Thyroid gland (tissue), 4 donors: ENCODE measurements at regions not wholly inside any gene's neighbourhood (a gene's known extent, or its start where the extent isn't known, plus 50 kb on each side); places are given as distances from the start of the nearest gene placed in this dataset.

Source experiments
- DNase-seq, 2 donors: peaks; one replicate each; pipeline ENCODE4 v3.0.0-alpha.2; 2019
- H3K27ac ChIP-seq, 3 donors: fragments of 200-600 bp; sonication (generic); 1 replicate in 2 of 3; 2 replicates in 1 of 3; pipeline ENCODE4 v1.5.1; 2016 to 2019; ENCODE audit warnings: mild to moderate bottlenecking in 1 of 3, moderate library complexity in 1 of 3
- H3K27me3 ChIP-seq: fragments of 200-600 bp; sonication (generic); one replicate; pipeline ENCODE4 v1.5.1; 2019
- H3K36me3 ChIP-seq, 2 donors: fragments of 200-600 bp; sonication (generic); one replicate each; pipeline ENCODE4 v1.5.1; 2016 to 2019
- H3K4me1 ChIP-seq, 2 donors: fragments of 200-600 bp; sonication (generic); one replicate each; pipeline ENCODE4 v1.5.1; 2017 to 2019
- H3K4me3 ChIP-seq, 3 donors: fragments of 200-600 bp; sonication (generic); replicated peaks in 1 of 3; 1 replicate in 2 of 3; 2 replicates in 1 of 3; pipeline ENCODE4 v1.5.1; 2016; ENCODE audit warnings: mild to moderate bottlenecking in 1 of 3
- H3K9me3 ChIP-seq: fragments of 200-600 bp; sonication (generic); one replicate; pipeline ENCODE4 v1.5.1; 2017
- POLR2A ChIP-seq, 2 donors: fragments of 450-650 bp; IDR thresholded peaks; one replicate each; pipeline ENCODE4 v1.6.1; 2017; ENCODE audit warnings: antibody characterized with exemption in 2 of 2, mild to moderate bottlenecking in 2 of 2, moderate library complexity in 1 of 2
- WGBS, 2 donors: methylation state at CpG; one replicate each; pipeline ENCODE4 v1.1.5; 2017; 5-methylcytosine and 5-hydroxymethylcytosine counted together
- intact Hi-C: fragments of 100-400 bp; cut with DNase I; formaldehyde crosslinking; loops from one replicate; pipeline ENCODE4 v1.15.1; 2023
- TF ChIP-seq, protein P1 (sequence below), 6 experiments: fragments of 200-600 bp in 3 of 6; fragments of 450-650 bp in 3 of 6; sonication (generic) in 3 of 6; IDR thresholded peaks; one replicate each; pipeline ENCODE4 v1.5.1; 2016 to 2019; ENCODE audit warnings: antibody characterized with exemption in 6 of 6, mild to moderate bottlenecking in 2 of 6, inconsistent platforms in 1 of 6, moderate library complexity in 1 of 6

DNA sequence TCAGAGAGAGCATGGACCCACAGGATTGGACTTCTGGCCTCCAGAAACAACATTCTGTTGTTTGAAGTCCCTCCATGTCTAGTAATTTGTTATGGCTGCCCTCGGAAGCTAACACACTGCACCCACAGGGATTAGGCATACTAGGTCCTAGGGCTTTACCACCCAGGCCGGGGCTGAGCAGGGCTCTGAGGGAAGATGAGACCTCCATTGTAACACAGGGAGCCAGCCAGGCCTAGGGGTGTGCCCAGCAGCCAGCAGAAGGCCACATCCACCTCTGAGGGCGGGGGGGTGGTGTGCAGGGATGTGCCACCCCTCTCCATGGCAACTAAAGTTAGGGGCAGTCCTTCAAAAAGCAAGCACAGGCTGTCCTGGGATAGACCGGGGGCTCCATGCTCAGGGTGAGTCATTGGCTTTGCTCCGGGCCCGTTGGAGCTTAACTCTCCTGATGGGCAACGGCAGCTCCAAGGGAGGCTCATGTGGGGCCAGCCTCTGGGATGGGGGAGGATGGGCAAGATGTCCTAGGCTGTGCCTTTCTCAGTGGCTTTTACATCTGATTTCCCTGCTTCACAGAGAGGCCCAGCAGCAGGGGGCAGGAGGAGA is 96.6 kb upstream of the GPR26 start:
- Histone ChIP-seq H3K27me3 (no peaks in the 10 kb centered on the region), H3K4me1 (no peaks in the 10 kb centered on the region), H3K36me3 (no peaks in the 10 kb centered on the region), H3K27ac (no peak overlapping the region), H3K4me3 (no peak overlapping the region), H3K9me3 (no peaks in the 10 kb centered on the region)
- intact Hi-C loops = no loop called here
- WGBS, 2 donors = 73 to 76% methylated on average over 5 to 7 of the region's 7 CpGs
- no peak for DNase-seq
- no peak for TF ChIP-seq POLR2A (IDR thresholded peaks at IDR 0.05)
- TF ChIP-seq, protein P1, sequence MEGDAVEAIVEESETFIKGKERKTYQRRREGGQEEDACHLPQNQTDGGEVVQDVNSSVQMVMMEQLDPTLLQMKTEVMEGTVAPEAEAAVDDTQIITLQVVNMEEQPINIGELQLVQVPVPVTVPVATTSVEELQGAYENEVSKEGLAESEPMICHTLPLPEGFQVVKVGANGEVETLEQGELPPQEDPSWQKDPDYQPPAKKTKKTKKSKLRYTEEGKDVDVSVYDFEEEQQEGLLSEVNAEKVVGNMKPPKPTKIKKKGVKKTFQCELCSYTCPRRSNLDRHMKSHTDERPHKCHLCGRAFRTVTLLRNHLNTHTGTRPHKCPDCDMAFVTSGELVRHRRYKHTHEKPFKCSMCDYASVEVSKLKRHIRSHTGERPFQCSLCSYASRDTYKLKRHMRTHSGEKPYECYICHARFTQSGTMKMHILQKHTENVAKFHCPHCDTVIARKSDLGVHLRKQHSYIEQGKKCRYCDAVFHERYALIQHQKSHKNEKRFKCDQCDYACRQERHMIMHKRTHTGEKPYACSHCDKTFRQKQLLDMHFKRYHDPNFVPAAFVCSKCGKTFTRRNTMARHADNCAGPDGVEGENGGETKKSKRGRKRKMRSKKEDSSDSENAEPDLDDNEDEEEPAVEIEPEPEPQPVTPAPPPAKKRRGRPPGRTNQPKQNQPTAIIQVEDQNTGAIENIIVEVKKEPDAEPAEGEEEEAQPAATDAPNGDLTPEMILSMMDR (IDR thresholded peaks at IDR 0.05) = no peak

DNA sequence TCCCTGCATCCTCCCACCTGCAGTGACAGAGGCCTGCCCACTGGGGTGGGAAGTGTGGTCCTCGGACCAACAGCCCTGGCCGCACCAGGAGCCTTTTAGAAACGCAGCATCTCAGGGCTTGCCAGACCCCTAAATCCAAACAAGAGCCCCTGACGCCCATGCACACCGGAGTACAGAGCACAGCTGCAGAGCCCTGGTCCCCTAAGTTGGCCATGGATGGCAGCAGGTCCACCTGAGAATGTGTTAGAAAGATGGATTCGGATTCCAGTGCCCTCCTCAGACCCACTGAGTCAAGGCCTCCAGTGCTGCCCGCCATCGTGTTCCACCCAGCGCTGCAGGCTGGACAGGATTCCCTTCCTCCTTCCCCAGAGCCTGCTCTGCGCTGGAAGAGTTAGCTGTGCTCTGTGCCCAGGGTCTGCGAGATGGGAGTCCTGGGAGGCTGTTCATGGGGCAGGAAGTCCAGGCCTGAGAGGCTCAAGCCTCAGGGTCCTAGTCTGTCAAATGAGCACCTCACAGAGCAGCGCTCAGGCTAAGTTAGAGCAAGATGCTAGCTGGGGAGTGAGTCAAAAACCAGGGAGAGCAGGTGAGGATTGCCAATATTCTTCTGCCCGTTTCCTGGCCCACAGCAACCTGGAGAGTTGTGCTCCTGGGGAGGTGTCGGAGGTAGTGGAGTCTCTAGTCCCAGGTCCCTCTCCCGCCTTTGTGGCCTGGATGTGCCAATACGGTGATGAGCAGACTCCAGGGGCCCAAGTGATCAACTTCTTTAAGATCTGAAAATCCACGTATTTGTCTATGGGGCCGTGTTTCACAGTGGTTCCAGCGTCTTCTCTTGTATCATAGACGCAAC is 95.9 kb upstream of the GPR26 start:
- H3K36me3 ChIP-seq = no peaks in the 10 kb centered on the region
- no peak for DNase-seq
- H3K4me3 ChIP-seq = no peak overlapping the region
- intact Hi-C loops = no loop called here
- H3K27me3 ChIP-seq = no peaks in the 10 kb centered on the region
- no peaks in the 10 kb centered on the region for H3K4me1 ChIP-seq
- H3K27ac ChIP-seq = no peak overlapping the region
- H3K9me3 ChIP-seq = no peaks in the 10 kb centered on the region
- TF ChIP-seq POLR2A (IDR thresholded peaks at IDR 0.05) = no peak
- TF ChIP-seq, protein P1 (IDR thresholded peaks at IDR 0.05) = no peak
- 82 to 91% methylated on average over 14 to 17 of the region's 20 CpGs for WGBS, 2 donors

DNA sequence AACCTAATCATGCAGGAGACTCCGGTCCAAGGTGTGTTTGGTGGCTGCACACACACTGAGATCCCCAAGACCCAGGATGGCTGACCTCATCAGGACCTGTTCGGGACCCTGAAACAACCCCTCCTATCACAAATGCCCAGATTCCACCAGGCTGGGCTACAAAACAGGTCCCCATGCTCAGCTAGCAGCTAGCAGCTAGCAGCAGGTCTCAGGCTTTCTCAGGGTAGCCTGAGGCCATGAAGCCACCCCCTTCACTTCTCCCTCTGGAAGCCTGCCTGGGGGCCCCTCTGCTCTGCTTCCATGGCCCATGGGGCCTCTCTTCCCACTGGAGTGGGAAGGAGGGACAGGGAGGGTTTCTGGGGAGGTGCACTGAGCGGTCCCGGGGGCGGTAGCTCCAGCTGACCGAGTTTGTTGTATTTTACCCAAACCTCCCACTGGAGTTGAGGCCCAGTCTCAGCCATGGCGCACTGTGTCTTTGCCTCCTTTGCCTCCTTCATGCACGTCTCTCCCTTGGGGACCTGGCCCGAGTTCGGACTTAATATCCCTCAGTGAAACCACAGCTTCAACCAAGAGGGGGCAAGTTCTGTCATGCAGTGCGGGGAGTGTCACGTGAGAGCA is 95.1 kb upstream of the GPR26 start:
- Histone ChIP-seq H3K36me3 (no peaks in the 10 kb centered on the region), H3K27me3 (no peaks in the 10 kb centered on the region), H3K4me3 (no peak overlapping the region), H3K9me3 (no peaks in the 10 kb centered on the region), H3K27ac (no peak overlapping the region), H3K4me1 (no peaks in the 10 kb centered on the region)
- TF ChIP-seq, protein P1 (IDR thresholded peaks at IDR 0.05) = no peak
- TF ChIP-seq POLR2A (IDR thresholded peaks at IDR 0.05) = no peak
- 61 to 71% methylated on average over 11 to 12 of the region's 12 CpGs for WGBS, 2 donors
- intact Hi-C loops = no loop called here
- no peak for DNase-seq

DNA sequence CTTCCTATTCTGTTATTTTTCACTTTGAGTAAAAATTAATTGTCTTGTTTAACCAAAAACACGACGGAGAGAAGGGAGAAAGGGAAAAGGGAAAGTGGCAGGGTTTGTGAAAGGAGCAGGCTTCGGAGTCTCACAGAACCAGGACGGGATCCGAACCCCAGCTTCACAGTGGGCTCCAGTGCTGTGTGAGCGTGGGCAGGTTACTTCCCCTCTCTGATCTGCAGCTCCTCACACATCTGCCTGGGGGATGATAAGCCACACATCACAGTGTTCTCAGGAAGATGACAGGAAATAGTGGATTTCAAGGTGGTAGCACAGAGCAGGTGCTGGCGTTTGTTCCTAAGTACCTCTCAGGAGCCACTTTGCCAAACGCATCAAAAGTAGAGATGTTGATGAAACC is 94.2 kb upstream of the GPR26 start:
- H3K4me3 ChIP-seq = no peak overlapping the region
- no peak for TF ChIP-seq POLR2A (IDR thresholded peaks at IDR 0.05)
- TF ChIP-seq, protein P1 (IDR thresholded peaks at IDR 0.05) = no peak
- no peaks in the 10 kb centered on the region for H3K9me3 ChIP-seq
- intact Hi-C loops = no loop called here
- no peaks in the 10 kb centered on the region for H3K36me3 ChIP-seq
- H3K27me3 ChIP-seq = no peaks in the 10 kb centered on the region
- no peak overlapping the region for H3K27ac ChIP-seq
- H3K4me1 ChIP-seq = no peaks in the 10 kb centered on the region
- no peak for DNase-seq
- WGBS, 2 donors = 68 to 74% methylated on average over 8 of the region's 8 CpGs
